ENCODE measurements at regions not wholly inside any gene's neighbourhood (a gene's known extent, or its start where the extent isn't known, plus 50 kb on each side); places are given as distances from the start of the nearest gene placed in this dataset.
A peak's percentile ranks its signal among the peaks of the same experiment; 100 is the strongest.
"Not testable (repeated sequence)": the region's sequence is repeated elsewhere in the genome, so short reads cannot be mapped to it uniquely, and the experiment has no call there.

- DNase-seq (ENCODE audit: low read depth, low spot score), result no peak
These were observed 456.4 kb upstream of the CFAP20DC start for GRCh38 chr3:59506191-59506590.

- DNase-seq (ENCODE audit: low read depth, low spot score), result no peak
These were observed 453.6 kb upstream of the CFAP20DC start for GRCh38 chr3:59503441-59503840.

GRCh38 chr3:59502806-59503205 lies 453.0 kb upstream of the CFAP20DC start:
- DNase-seq (ENCODE audit: low read depth, low spot score), result no peak

GRCh38 chr3:59499954-59500353 lies 450.1 kb upstream of the CFAP20DC start:
- no peak for DNase-seq (ENCODE audit: low read depth, low spot score)

- no peak for DNase-seq (ENCODE audit: low read depth, low spot score)
These were observed 449.2 kb upstream of the CFAP20DC start for GRCh38 chr3:59499000-59499399.

GRCh38 chr3:59496250-59496649 lies 446.4 kb upstream of the CFAP20DC start:
- DNase-seq (ENCODE audit: low read depth, low spot score), result no peak

- DNase-seq (ENCODE audit: low read depth, low spot score), result not testable (repeated sequence)
These were observed 445.1 kb upstream of the CFAP20DC start for GRCh38 chr3:59494969-59495368.

GRCh38 chr3:59486520-59486919 lies 436.7 kb upstream of the CFAP20DC start:
- no peak for DNase-seq (ENCODE audit: low read depth, low spot score)

GRCh38 chr3:59483191-59483590 lies 433.4 kb upstream of the CFAP20DC start:
- no peak for DNase-seq (ENCODE audit: low read depth, low spot score)

GRCh38 chr3:59482684-59483083 lies 432.9 kb upstream of the CFAP20DC start:
- DNase-seq (ENCODE audit: low read depth, low spot score), result no peak

GRCh38 chr3:59481776-59482400 lies 432.1 kb upstream of the CFAP20DC start:
- DNase-seq (ENCODE audit: low read depth, low spot score), result no peak

- DNase-seq (ENCODE audit: low read depth, low spot score), result peak; percentile 15
These were observed 430.7 kb upstream of the CFAP20DC start for GRCh38 chr3:59480486-59480995.

GRCh38 chr3:59473636-59474035 lies 423.8 kb upstream of the CFAP20DC start:
- no peak for DNase-seq (ENCODE audit: low read depth, low spot score)

- DNase-seq (ENCODE audit: low read depth, low spot score), result no peak
These were observed 422.7 kb upstream of the CFAP20DC start for GRCh38 chr3:59472541-59472940.

- DNase-seq (ENCODE audit: low read depth, low spot score), result no peak
These were observed 420.3 kb upstream of the CFAP20DC start for GRCh38 chr3:59469948-59470723.

GRCh38 chr3:59467476-59467875 lies 417.7 kb upstream of the CFAP20DC start:
- no peak for DNase-seq (ENCODE audit: low read depth, low spot score)

- DNase-seq (ENCODE audit: low read depth, low spot score), result no peak
These were observed 414.4 kb upstream of the CFAP20DC start for GRCh38 chr3:59464187-59464586.

GRCh38 chr3:59463253-59463652 lies 413.4 kb upstream of the CFAP20DC start:
- no peak for DNase-seq (ENCODE audit: low read depth, low spot score)

- no peak for DNase-seq (ENCODE audit: low read depth, low spot score)
These were observed 410.2 kb upstream of the CFAP20DC start for GRCh38 chr3:59460068-59460467.

GRCh38 chr3:59456852-59457485 lies 407.1 kb upstream of the CFAP20DC start:
- DNase-seq (ENCODE audit: low read depth, low spot score), result no peak

GRCh38 chr3:59451800-59452746 lies 402.2 kb upstream of the CFAP20DC start:
- no peak for DNase-seq (ENCODE audit: low read depth, low spot score)

Measured in smooth muscle cell of the brain vasculature (primary cell).